ENCODE measurements at regions not wholly inside any gene's neighbourhood (a gene's known extent, or its start where the extent isn't known, plus 50 kb on each side); places are given as distances from the start of the nearest gene placed in this dataset.

GRCh38 chr9:85158512-85158911 lies 489.0 kb downstream of the NTRK2 start:
- TF ChIP-seq CTCF (IDR thresholded peaks at IDR 0.05; ENCODE audit: borderline replicate concordance, extremely low read depth, low read length, poor library complexity, severe bottlenecking) = no peak
- TF ChIP-seq EZH2 (IDR thresholded peaks at IDR 0.05; ENCODE audit: borderline replicate concordance, low read depth, low read length, severe bottlenecking) = no peak

Data from DND-41 (cell line).